K562 (cell line): ENCODE measurements at regions not wholly inside any gene's neighbourhood (a gene's known extent, or its start where the extent isn't known, plus 50 kb on each side); places are given as distances from the start of the nearest gene placed in this dataset.
A peak's percentile ranks its signal among the peaks of the same experiment; 100 is the strongest.

Experiments used
- ATAC-seq: fragments of 200-7000 bp; cut with Tn5 transposase; 3 replicates; pipeline ENCODE4 v1.9.1; 2020; ENCODE audit warnings: moderate library complexity
- BruUV-seq: library from RNA; stranded (reverse); fragments of 400-500 nt; replicated peaks from 2 replicates; lab custom pipeline; 2021; lab: Mats Ljungman, UMichigan
- CTCF ChIA-PET: fragments of 300-600 bp; formaldehyde crosslinking; extraction: SDS; loops from one replicate; lab custom pipeline; 2021; ENCODE audit warnings: low intra/inter-chr PET ratio; lab: Yijun Ruan, JAX
- POLR2A ChIA-PET: fragments of 300-600, 350-650 bp; sonication (Branson Sonifier 250); formaldehyde crosslinking; extraction: SDS; loops from one replicate; lab custom pipeline; 2021; ENCODE audit warnings: antibody characterized with exemption, inconsistent platforms; lab: Yijun Ruan, JAX
- DNase-seq, 4 experiments: peaks; one replicate each; pipeline versions ENCODE4 v3.0.0 to v3.0.0-alpha.2; 2011 to 2018; ENCODE audit warnings: low spot score in 3 of 4, mixed read lengths in 3 of 4; ENCODE audit errors: extremely low read depth in 1 of 4
- FAIRE-seq: peaks from 2 replicates; lab custom pipeline; 2011; peaks lifted over from hg19 to GRCh38; lab: Jason Lieb, UNC
- H2AFZ ChIP-seq: 2 replicates; pipeline ENCODE4 v1.6.0; 2011; ENCODE audit warnings: low read depth, low read length, control low read depth, inconsistent platforms
- H3K27ac ChIP-seq: fragments of 200-600 bp; 3 replicates; pipeline ENCODE4 v1.8.0; 2011; ENCODE audit warnings: low read depth, mild to moderate bottlenecking, control low read depth, inconsistent platforms, low read length, moderate library complexity, mixed read lengths; ENCODE audit errors: extremely low read depth
- H3K27me3 ChIP-seq, 2 experiments: fragments of 300-600 bp in 1 of 2; 2 replicates in 1 of 2; 3 replicates in 1 of 2; pipeline versions ENCODE4 v1.6.0 to v1.8.0; 2011; ENCODE audit warnings: inconsistent platforms in 2 of 2, low read length in 2 of 2, mild to moderate bottlenecking in 1 of 2, mixed read lengths in 1 of 2, moderate library complexity in 1 of 2; ENCODE audit not compliant: control insufficient read depth in 2 of 2, insufficient read depth in 2 of 2
- H3K36me3 ChIP-seq: fragments of 300-600 bp; 3 replicates; pipeline ENCODE4 v1.8.0; 2011; ENCODE audit warnings: mild to moderate bottlenecking, low read length, inconsistent platforms; ENCODE audit not compliant: control insufficient read depth, insufficient read depth
- H3K4me1 ChIP-seq, 2 experiments: fragments of 200-600 bp in 1 of 2; replicated peaks in 1 of 2; 2 replicates in 1 of 2; 3 replicates in 1 of 2; pipeline versions ENCODE4 v1.5.1 to v1.8.0; 2011; ENCODE audit warnings: inconsistent platforms in 2 of 2, low read length in 2 of 2, mild to moderate bottlenecking in 1 of 2, mixed read lengths in 1 of 2, moderate library complexity in 1 of 2; ENCODE audit not compliant: control insufficient read depth in 2 of 2, insufficient read depth in 2 of 2
- H3K4me2 ChIP-seq: 2 replicates; pipeline ENCODE4 v1.6.1; 2011; ENCODE audit warnings: low read length, control low read depth, inconsistent platforms, mixed read lengths; ENCODE audit not compliant: insufficient read depth
- H3K4me3 ChIP-seq: fragments of 200-600 bp; sonication (generic), shearing (Covaris generic); 2 replicates; pipeline ENCODE4 v1.5.1; 2016; ENCODE audit warnings: control low read depth, inconsistent platforms
- H3K79me2 ChIP-seq: fragments of 200-600 bp; 3 replicates; pipeline ENCODE4 v1.8.0; 2011; ENCODE audit warnings: low read length, inconsistent platforms; ENCODE audit not compliant: control insufficient read depth, insufficient read depth
- H3K9ac ChIP-seq, 2 experiments: 2 replicates each; pipeline versions ENCODE4 v1.6.0 to v1.6.1; 2011; ENCODE audit warnings: low read depth in 2 of 2, low read length in 2 of 2, control low read depth in 1 of 2, inconsistent platforms in 1 of 2, mild to moderate bottlenecking in 1 of 2, mixed read lengths in 1 of 2; ENCODE audit not compliant: insufficient read depth in 1 of 2
- H3K9me1 ChIP-seq: one replicate; pipeline ENCODE4 v1.6.0; 2011; ENCODE audit warnings: inconsistent platforms, mild to moderate bottlenecking, low read length, moderate library complexity; ENCODE audit not compliant: control insufficient read depth, insufficient read depth
- H3K9me3 ChIP-seq: replicated peaks from 2 replicates; pipeline ENCODE4 v1.5.1; 2011; ENCODE audit warnings: low read depth, low read length, inconsistent platforms; ENCODE audit not compliant: control insufficient read depth, insufficient read depth
- H4K20me1 ChIP-seq: replicated peaks from 2 replicates; pipeline ENCODE4 v1.6.1; 2011; ENCODE audit warnings: low read length, inconsistent platforms, mixed read lengths; ENCODE audit not compliant: control insufficient read depth, insufficient read depth
- BMI1 ChIP-seq: fragments of 150-350 bp; IDR thresholded peaks from 2 replicates; pipeline ENCODE4 v1.6.1; 2014; ENCODE audit warnings: low read length
- BRD4 ChIP-seq: fragments of 200-600 bp; sonication (generic); IDR thresholded peaks from 2 replicates; pipeline ENCODE4 v1.6.1; 2017; ENCODE audit warnings: inconsistent platforms
- C11orf30 ChIP-seq: fragments of 450-650 bp; IDR thresholded peaks from 2 replicates; pipeline ENCODE4 v1.6.1; 2016; ENCODE audit warnings: low read depth, mild to moderate bottlenecking
- GABPB2 ChIP-seq: fragments of 250-450 bp; sonication (Bioruptor Pico); conservative IDR thresholded peaks from 2 replicates; pipeline ENCODE4 v1.5.1; 2021; ENCODE audit warnings: mild to moderate bottlenecking
- MAFF ChIP-seq: IDR thresholded peaks from 2 replicates; pipeline ENCODE4 v1.6.1; 2012; ENCODE audit warnings: low read length, improper control_type of control experiment
- MAFG ChIP-seq: fragments of 450-650 bp; conservative IDR thresholded peaks from 2 replicates; pipeline ENCODE4 v1.6.1; 2016; ENCODE audit warnings: missing genetic modification characterization, missing compliant biosample characterization
- MAFK ChIP-seq: IDR thresholded peaks from 2 replicates; pipeline ENCODE4 v1.6.1; 2011; ENCODE audit warnings: low read length, improper control_type of control experiment
- MYBL2 ChIP-seq, 2 experiments: fragments of 450-650 bp in 1 of 2; sonication (generic) in 1 of 2; formaldehyde crosslinking in 1 of 2; IDR thresholded peaks; 2 replicates each; pipeline versions ENCODE4 v1.6.1 to v1.8.1; 2017 to 2022; ENCODE audit warnings: borderline replicate concordance in 1 of 2, inconsistent platforms in 1 of 2, low read depth in 1 of 2, mild to moderate bottlenecking in 1 of 2, missing genetic modification reagents in 1 of 2, moderate library complexity in 1 of 2
- NFRKB ChIP-seq: fragments of 450-650 bp; IDR thresholded peaks from 2 replicates; pipeline ENCODE4 v1.6.1; 2016; ENCODE audit warnings: low read depth
- ZNF316 ChIP-seq: fragments of 450-650 bp; IDR thresholded peaks from 2 replicates; pipeline ENCODE4 v1.6.1; 2016
- WGBS: fragments of 100-300 bp; shearing (Covaris generic); methylation state at CpG from one replicate; pipeline ENCODE4 v1.1.6; 2016; ENCODE audit warnings: low coverage, mixed read lengths; ENCODE audit not compliant: insufficient coverage; ENCODE audit errors: missing lambda C conversion rate; 5-methylcytosine and 5-hydroxymethylcytosine counted together
- in situ Hi-C: fragments of 300-500 bp; cut with MboI; formaldehyde crosslinking; loops from 4 replicates; pipeline ENCODE4 v1.15.0; 2018; ENCODE audit warnings: inconsistent platforms, mixed read lengths
- intact Hi-C: fragments of 100-400 bp; cut with micrococcal nuclease; formaldehyde crosslinking; loops from 2 replicates; pipeline ENCODE4 v1.14.2; 2022
- TF ChIP-seq, protein P1 (sequence below): sonication (generic); formaldehyde crosslinking; IDR thresholded peaks from 2 replicates; pipeline ENCODE4 v1.4.0; 2020; ENCODE audit warnings: mild to moderate bottlenecking, missing genetic modification reagents

DNA sequence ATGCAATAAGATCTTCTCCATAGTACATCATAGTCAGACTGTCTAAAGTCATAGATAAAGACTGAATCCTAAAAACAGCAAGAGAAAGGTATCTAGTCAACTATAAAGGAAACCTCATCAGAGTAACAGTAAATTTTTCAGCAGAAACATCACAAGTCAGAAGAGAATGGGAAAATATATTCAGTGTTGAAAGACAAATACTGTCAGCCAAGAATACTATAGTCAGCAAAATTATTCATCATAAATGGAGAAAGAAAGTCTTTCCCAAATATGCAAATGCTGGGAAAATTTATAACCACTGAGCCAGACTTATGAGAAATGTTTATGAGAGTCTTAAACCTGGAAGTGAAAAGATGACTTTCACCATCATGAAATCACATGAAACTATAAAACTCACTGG is 136.7 kb downstream of the KDR start:
- DNase-seq, result no peak
- CTCF ChIA-PET, result no interaction called here
- no TSS peak for BruUV-seq
- FAIRE-seq, result no peak
- Histone ChIP-seq H2AFZ (no peak overlapping the region), H3K9me3 (no peaks in the 10 kb centered on the region), H3K9ac (no peak overlapping the region), H3K4me1 (no peaks in the 10 kb centered on the region), H3K36me3 (no peaks in the 10 kb centered on the region), H3K4me2 (no peak overlapping the region), H3K27ac (no peak overlapping the region), H3K27me3 (no peaks in the 10 kb centered on the region), H3K4me3 (no peak overlapping the region), H3K9me1 (no peaks in the 10 kb centered on the region), H3K79me2 (no peaks in the 10 kb centered on the region), H4K20me1 (no peaks in the 10 kb centered on the region)
- in situ Hi-C loops (loop anchor here (10.0 kb wide), 1 partner anchor 326 kb away; no protein-coding TSS in a partner anchor), intact Hi-C loops (no loop called here)
- TF ChIP-seq MAFF, result peak; percentile 49
- TF ChIP-seq ZNF316, result peak; percentile 80
- peak; percentile 57 for TF ChIP-seq MAFG (tag)
- no peak for TF ChIP-seq BRD4
- peak; percentile 25; the same call in 1 of the 2 replicates for TF ChIP-seq MAFK
- peak; percentile 61; the same call in 1 of the 2 replicates for TF ChIP-seq C11orf30
- POLR2A ChIA-PET, result no interaction called here
- ATAC-seq, result no peak

DNA sequence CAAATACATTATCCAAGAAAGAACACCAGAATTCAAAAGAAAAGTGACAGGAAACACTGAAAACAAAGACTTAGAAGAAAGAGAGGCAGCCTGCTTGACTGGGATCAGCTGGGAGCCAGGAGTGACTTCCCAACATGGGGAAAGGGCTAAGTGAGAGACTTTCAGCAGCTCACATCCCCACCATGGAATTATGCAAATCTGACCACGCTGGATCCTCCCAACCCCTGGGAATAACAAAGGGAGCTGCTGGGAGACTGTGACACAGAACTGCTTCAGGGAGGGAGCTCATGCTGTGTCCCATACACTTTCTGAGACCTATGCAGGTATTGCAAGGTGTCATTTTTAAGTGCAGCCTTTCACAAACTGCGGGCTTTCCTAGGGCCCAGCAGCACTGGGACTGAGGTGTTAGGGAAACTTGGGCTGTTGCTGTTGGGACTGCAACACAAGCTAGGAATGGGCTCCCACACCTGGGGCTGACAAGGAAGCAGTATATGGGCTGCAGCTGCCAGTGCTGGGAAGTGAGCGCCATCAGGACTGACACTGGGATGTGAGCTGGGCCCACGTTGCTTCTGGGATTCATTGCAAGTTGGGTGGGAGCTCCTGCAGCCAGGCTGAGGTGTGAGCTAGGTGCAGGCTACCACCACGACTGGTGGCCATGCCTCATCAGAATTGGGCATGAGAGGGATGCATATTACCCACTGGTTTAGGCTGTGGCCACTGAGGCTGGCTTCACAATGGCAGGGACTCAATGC is 139.1 kb downstream of the KDR start:
- Histone ChIP-seq H3K27ac (no peak overlapping the region), H3K9me3 (no peaks in the 10 kb centered on the region), H3K9me1 (no peaks in the 10 kb centered on the region), H3K27me3 (no peaks in the 10 kb centered on the region), H3K4me3 (no peak overlapping the region), H3K4me2 (no peak overlapping the region), H4K20me1 (no peaks in the 10 kb centered on the region), H2AFZ (no peak overlapping the region), H3K9ac (no peak overlapping the region), H3K4me1 (no peaks in the 10 kb centered on the region), H3K36me3 (no peaks in the 10 kb centered on the region), H3K79me2 (no peaks in the 10 kb centered on the region)
- ChIA-PET CTCF (no interaction called here), POLR2A (interaction anchor here (0.6 kb wide), 1 partner anchor 16 kb away, joined by 3 read pairs; no protein-coding TSS in a partner anchor)
- BruUV-seq, result no TSS peak
- intact Hi-C loops, result no loop called here
- in situ Hi-C loops, result loop anchor here (10.0 kb wide), 1 partner anchor 329 kb away; no protein-coding TSS in a partner anchor
- DNase-seq (no peak), FAIRE-seq (no peak), ATAC-seq (no peak)
- 0% methylated on average over 5 of the region's 5 CpGs for WGBS
- no peak for TF ChIP-seq BMI1
- TF ChIP-seq NFRKB, result no peak
- no peak for TF ChIP-seq MYBL2 (IDR thresholded peaks at IDR 0.05; ENCODE audit: low read depth)
- TF ChIP-seq MYBL2 (CRISPR knock-in tag; IDR thresholded peaks at IDR 0.05; ENCODE audit: borderline replicate concordance), result no peak
- TF ChIP-seq, protein P1, sequence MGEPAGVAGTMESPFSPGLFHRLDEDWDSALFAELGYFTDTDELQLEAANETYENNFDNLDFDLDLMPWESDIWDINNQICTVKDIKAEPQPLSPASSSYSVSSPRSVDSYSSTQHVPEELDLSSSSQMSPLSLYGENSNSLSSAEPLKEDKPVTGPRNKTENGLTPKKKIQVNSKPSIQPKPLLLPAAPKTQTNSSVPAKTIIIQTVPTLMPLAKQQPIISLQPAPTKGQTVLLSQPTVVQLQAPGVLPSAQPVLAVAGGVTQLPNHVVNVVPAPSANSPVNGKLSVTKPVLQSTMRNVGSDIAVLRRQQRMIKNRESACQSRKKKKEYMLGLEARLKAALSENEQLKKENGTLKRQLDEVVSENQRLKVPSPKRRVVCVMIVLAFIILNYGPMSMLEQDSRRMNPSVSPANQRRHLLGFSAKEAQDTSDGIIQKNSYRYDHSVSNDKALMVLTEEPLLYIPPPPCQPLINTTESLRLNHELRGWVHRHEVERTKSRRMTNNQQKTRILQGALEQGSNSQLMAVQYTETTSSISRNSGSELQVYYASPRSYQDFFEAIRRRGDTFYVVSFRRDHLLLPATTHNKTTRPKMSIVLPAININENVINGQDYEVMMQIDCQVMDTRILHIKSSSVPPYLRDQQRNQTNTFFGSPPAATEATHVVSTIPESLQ (CRISPR knock-in tag), result no peak
- TF ChIP-seq GABPB2, result no peak
